Cardiac fibroblast (primary cell): ENCODE measurements at regions not wholly inside any gene's neighbourhood (a gene's known extent, or its start where the extent isn't known, plus 50 kb on each side); places are given as distances from the start of the nearest gene placed in this dataset.

Experiments
- DNase-seq, 2 donors: peaks; one replicate each; pipeline versions ENCODE4 v3.0.0 to v3.0.0-alpha.2; 2010; ENCODE audit warnings: low read depth in 2 of 2
- H3K4me3 ChIP-seq, 2 donors: replicated peaks in 1 of 2; 1 replicate in 1 of 2; 2 replicates in 1 of 2; pipeline ENCODE4 v1.5.1; 2011; ENCODE audit warnings: low read depth in 2 of 2, low read length in 2 of 2, mild to moderate bottlenecking in 2 of 2, moderate library complexity in 1 of 2
- CTCF ChIP-seq: IDR thresholded peaks from one replicate; pipeline ENCODE4 v1.5.1; 2011; ENCODE audit warnings: low read depth, mild to moderate bottlenecking, low read length, inconsistent platforms

GRCh38 chr6:81864124-81864523 lies 111.6 kb upstream of the TENT5A start:
- no peak for TF ChIP-seq CTCF
- H3K4me3 ChIP-seq, result no peak overlapping the region
- DNase-seq, result no peak

- TF ChIP-seq CTCF, result no peak
- DNase-seq, result no peak
- H3K4me3 ChIP-seq, result no peak overlapping the region
These were observed 110.6 kb upstream of the TENT5A start for GRCh38 chr6:81863123-81863522.

- no peak overlapping the region for H3K4me3 ChIP-seq
- no peak for TF ChIP-seq CTCF
- DNase-seq, result peak in 1 of 2 donors; percentile 67
These were observed 108.8 kb upstream of the TENT5A start for GRCh38 chr6:81861281-81861680.

GRCh38 chr6:81859884-81860283 lies 107.4 kb upstream of the TENT5A start:
- no peak for TF ChIP-seq CTCF
- no peak overlapping the region for H3K4me3 ChIP-seq
- peak; percentile 8 to 50 for DNase-seq

GRCh38 chr6:81857812-81858211 lies 105.3 kb upstream of the TENT5A start:
- peak; percentile 8 to 23 for DNase-seq
- no peak for TF ChIP-seq CTCF
- no peak overlapping the region for H3K4me3 ChIP-seq

GRCh38 chr6:81856872-81857271 lies 104.4 kb upstream of the TENT5A start:
- no peak for DNase-seq
- TF ChIP-seq CTCF, result no peak
- H3K4me3 ChIP-seq, result no peak overlapping the region

GRCh38 chr6:81854474-81854873 lies 102.0 kb upstream of the TENT5A start:
- no peak overlapping the region for H3K4me3 ChIP-seq
- TF ChIP-seq CTCF, result no peak
- no peak for DNase-seq
